C1 segment of cervical spinal cord (tissue), 14 donors: ENCODE measurements at regions not wholly inside any gene's neighbourhood (a gene's known extent, or its start where the extent isn't known, plus 50 kb on each side); places are given as distances from the start of the nearest gene placed in this dataset.

Source experiments
- DNase-seq, 14 donors: peaks; one replicate each; lab custom pipeline; 2025; lab: John Stamatoyannopoulos, UW

DNA sequence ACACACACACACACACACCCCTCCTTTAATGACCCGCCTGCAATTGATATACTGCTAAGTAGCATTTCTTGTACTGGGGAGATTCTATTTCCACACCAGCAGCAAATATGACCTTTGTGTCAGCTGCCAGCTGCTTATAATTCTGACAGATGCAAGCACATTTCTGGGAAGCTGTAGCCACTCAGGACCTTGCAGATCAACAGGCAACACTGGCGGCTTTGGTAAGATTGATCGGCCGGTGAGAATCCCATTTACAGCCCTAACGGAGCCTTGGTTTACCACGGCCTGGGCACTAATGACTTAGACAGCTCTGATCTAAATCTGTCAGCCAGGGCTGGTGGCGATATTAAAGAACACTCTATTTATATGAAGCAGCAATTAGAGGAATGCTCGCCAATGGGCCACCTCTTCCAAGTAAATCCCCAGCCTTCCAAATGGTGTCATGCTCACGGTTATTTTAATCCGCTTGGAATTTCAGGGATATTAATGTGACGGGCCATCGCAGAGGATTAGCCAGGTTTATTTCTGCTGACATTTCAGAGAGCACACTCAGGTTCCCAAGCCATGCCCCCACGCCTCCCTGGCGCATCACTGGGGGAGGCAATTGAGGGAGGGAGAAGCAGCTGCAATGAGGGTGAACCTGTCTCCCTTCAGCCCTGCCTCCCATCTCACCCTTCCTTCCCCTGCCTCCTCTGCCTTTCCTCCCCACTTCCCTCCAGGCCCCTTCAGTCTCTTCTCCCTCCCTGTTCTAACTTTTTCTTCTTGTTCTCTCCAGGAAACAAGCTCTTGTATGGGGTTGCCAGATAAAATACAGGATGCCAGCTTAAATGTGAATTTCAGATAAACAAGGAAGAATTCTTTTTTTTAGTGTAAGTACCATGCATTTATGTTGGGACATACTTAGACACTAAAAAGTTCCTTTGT lies 287.0 kb downstream of the TLE3 start:
- DNase-seq = no peak

DNA sequence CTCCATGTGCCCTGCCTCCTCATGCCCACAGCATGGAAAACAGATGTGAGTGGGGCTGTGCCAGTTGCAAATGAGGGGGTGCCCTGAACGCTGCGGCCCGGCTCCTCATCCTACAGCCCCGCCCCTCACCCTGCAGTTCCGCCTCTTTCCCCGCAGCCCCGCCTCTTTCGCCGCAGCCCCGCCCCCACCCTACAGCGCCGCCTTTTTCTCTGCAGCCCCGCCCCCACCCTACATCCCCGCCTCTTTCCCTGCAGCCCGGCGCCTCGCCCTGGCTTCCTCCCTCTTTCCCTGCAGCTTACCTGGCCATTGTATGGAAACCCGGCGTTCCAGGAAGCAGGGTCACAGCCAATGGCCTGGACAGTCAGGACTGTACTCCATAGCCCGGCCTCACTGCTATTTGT lies 284.9 kb downstream of the TLE3 start:
- DNase-seq = no peak

DNA sequence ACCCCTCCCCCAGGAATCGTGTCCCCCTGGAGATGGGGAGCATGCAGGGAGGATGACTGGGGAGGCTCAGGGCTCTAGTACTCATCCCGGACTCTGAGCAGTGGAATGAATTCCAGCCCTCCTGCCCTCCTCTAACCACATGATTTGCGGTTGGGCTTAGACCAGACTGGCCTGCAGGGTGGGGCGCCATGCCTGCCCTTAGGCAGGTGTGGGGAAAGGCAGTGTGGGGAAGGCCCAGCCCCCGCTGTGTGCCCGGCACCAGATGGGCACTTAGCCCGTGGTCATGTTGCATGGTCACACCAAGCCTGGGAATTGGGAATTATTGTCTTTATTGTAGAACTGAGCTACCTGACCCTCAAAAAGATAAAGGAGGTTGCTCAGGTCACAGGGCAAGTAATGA lies 283.8 kb downstream of the TLE3 start:
- DNase-seq = no peak

- no peak for DNase-seq
These were observed 282.8 kb downstream of the TLE3 start for GRCh38 chr15:69814932-69815331.

DNA sequence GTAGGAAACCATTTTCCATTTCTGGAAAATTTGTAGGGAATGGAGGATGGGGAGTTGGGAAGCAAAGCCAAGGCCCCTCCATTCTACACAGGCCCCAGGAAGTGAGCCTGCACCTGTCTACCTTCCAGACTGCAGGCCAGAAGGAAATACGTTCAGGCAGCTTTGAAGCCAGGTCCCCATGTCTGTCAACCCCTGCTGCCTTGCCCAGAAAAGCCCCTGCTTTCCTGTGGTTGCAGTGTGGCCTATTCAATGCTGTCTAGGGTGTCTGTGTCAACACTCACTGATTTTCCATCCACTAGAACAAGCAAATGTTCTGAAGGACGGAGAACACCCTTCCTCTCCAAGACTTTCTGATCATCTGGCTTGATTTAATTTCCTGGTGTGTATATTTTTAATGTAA lies 281.9 kb downstream of the TLE3 start:
- no peak for DNase-seq

GRCh38 chr15:69816522-69816921 lies 281.2 kb downstream of the TLE3 start:
- DNase-seq = no peak

DNA sequence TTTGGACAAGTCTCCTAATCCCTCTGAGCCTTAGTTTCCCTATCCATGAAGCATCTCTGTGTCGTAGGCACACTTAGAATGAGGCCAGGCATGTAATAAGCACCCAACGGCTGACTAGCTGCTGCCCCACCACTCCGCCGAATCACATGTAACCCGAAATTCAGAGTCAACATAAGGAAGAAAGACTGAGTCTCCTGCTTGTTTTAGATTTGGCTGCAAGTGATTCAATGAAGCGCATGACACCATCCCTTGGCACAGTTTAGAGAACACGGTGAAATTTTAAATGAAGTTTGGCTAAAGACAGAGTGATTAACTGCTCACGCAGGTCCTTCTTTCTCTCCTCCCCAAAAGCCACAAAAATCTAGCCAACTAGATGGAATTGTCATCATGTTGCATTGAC lies 279.2 kb downstream of the TLE3 start:
- DNase-seq = no peak

GRCh38 chr15:69819371-69819770 lies 278.3 kb downstream of the TLE3 start:
- no peak for DNase-seq

DNA sequence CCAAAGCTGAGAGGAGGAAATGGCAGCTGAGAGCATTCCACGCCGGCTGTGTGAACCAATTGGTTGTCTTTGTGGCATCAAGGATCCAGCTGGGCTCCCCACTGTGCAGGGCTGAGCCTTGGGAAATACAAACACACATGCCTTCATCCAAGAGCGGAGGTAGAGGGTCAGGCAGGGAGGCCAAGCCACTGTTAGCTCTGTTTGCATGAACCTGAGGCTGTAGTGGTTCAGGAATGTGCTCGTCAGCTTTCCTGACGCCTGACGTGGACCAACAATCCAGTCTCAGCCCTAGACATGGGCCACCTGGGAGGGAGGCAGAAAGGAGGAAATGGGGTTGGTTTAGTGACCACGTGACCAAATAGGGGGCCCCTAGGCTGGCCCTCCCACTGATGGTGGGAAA lies 276.9 kb downstream of the TLE3 start:
- DNase-seq = no peak

DNA sequence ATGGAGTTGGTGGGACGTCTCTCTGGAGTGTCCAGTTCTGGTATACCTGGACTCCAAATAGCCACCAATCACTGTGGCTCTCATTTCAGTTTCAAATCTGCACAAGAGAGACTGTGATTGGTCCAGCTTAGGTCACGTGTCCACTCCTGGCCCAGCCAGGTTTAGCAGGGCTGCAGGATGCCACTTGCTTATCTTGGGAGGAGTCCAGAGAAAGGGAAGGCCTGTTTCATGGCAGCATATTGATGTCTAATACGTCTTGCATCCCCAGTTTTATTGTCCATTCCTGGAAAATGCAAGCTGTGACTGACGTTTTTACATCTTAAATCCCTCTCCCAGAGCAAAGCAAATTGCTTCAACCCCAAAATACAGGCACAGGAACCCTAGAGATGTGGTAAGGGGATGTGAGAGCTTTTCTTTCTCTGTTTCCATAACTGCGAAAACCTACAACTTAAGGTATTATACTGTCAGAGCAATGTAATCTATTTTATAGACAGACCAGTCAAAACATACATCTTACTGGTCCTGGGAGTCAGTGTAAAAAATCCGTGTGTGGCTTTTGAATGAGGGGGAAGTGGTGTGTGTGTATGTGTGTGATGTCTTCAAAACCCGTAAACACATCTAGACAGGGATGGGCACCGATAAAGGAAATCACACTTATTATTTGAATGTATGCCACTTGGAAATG lies 274.4 kb downstream of the TLE3 start:
- DNase-seq = no peak

DNA sequence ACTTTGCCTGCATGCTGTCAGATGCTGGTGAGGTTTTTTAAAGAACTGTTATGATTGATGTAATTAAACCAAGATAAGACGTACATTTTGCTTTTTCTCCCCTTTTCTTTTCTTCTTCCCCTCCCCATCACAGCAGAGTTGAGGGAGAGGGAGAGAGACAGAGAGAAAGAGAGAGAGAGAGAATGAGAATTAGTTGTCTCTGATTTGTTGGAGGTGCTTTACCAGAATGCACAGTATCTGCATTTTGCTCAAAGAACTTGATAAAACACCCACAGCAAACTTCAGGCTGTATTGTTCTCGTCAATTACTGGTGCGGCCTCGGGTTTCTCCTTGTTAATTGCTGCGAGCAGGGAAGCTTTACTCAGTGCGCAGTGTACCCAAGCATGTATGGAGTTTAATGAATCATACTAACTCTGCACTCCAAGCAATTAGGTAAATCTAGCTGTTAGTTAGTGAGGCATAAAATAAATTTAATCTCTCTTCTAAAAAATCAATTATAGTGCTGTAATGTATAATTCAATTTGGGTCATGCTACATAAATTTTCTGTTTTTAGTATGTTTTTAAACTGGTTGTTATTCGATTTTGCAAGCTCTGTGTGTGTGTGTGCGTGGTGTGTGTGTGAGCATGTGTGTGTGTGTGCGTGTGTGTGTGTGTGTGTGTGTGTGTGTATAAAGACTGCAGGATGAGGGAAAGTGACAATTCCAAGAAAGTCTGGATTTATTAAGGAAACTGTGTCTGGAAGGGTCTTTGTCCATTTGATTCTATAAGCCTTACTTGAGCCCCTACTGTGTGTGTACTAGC lies 273.4 kb downstream of the TLE3 start:
- no peak for DNase-seq

GRCh38 chr15:69824877-69825406 lies 272.8 kb downstream of the TLE3 start:
- DNase-seq = no peak

DNA sequence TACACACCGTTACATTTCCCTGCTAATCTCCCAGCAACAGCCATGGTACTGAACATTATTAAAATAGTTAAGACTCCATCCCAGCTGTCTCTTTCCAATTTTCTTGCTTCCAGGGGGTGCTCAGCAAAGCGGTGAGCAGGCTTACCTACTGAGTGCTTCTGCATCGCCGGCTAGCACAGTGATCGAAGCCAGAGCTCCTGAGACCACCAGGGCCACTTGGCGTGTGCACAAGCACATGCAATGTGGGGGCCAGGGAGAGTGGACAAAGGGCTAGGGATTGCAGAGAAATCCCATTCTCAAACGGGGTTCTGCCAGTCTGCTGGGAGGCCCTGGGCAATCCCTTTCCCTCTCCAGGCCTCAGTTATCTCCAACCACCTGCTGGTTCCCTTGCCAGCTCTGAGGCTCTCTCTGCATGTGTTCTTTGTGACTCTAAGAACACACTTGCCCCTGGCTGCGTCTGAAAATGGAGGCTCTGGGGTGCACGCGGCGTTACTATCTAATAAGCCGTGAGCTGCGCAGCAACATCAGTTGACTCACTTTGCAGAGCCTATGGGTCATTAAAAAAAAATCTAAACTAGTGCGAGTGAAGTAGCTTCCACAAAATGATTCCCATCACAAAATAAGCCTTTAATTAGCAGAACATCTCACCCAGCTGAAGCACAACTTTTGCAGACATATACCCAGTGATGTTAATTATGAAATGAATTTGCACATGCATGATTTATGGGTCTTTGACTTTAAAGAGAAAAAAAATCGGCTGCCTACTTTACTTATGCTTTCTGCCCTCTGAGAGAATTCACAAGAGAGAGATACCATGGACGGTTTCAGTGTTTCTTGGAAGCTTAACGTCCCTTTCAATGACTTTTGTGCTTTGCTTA lies 271.5 kb downstream of the TLE3 start:
- DNase-seq = no peak

- no peak for DNase-seq
These were observed 270.9 kb downstream of the TLE3 start for GRCh38 chr15:69826819-69827175.

DNA sequence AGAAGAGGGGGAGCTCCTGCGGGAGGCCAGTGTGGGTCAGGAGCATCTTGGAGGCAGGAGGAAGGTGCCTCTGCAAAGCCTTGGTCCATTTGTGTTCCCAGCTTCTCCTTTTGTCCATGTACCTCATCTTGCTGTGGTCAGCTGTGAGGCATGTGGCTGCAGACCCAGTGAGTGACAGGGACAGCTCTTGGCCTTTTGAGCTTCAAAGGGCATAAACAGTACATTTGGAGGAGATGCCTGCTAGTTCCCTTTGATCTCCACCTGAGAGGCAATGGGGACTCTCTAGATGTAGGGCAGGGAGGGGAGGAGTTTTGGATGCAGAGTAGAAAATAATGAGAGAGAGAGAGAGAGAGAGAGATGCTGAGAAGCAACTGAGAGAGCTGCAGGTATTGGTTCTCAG lies 270.0 kb downstream of the TLE3 start:
- no peak for DNase-seq

DNA sequence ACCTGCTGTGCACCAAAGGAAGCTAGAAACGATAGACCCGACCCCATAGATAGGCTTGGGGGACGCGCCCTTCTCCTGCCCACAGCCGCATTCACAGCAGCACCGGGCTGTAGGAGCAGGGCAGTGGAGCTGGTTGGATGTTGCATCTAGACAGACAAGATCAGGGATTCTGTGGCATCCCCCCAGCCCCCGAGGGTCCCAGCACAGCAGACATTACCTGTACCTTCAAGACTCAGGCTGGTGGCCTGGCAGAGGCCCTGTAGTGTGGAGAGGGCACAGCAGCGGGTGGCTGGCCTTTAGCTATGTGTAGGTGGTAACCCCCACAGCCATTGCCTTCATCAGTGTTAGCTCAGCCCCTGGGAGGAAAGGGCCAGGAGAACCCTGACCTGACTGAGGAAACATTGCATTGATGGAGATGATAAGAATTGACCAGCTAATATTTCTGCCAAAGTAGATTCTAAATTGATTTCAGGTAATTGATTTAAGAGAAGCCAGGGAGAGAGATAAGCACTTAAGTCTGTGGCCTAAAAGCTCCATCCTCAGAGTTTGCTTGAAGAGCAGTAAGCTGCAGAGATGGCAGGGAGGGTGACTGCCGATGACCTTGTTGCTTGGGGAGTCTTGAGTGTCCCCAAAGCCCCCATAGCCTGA lies 269.4 kb downstream of the TLE3 start:
- DNase-seq = no peak

DNA sequence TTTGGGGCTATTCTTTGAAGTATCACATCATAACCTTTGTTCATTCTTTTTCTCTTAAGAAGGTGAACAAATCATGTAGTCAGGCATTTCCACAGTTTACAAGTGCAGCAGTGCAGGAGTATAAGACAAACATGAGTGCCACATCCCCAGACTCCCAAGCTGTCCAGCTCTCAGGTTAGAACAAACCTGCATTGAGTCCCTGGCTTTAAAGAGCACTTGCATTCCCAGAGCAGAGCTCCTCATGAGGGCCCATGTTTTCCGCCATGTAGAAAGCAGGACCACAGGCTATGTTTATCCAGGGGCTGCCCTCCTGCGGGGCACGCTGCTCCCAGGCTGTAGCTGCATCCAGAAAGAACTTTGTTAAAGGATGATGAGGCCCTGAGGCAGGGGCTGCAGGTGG lies 267.7 kb downstream of the TLE3 start:
- no peak for DNase-seq

- no peak for DNase-seq
These were observed 267.3 kb downstream of the TLE3 start for GRCh38 chr15:69830430-69830829.

DNA sequence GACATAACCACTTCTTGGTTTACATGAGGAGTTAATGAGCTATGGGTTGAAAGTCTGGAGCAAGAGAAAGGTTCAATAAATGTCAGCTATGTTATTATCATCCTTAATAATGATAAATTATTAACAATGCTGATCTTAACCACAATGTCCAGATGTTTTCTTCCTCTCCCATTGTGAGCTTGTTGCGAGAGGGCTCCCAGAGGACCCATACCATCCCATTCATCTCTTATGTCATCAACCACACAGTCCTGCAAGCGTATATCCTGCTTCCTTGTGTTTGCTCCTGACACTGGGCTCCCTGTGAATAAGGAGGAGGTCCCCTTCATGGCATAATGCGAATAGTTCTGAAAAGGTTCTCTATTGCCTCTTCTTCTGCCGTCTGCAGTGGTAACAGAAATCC lies 266.8 kb downstream of the TLE3 start:
- DNase-seq = no peak

GRCh38 chr15:69834267-69834666 lies 263.4 kb downstream of the TLE3 start:
- no peak for DNase-seq

DNA sequence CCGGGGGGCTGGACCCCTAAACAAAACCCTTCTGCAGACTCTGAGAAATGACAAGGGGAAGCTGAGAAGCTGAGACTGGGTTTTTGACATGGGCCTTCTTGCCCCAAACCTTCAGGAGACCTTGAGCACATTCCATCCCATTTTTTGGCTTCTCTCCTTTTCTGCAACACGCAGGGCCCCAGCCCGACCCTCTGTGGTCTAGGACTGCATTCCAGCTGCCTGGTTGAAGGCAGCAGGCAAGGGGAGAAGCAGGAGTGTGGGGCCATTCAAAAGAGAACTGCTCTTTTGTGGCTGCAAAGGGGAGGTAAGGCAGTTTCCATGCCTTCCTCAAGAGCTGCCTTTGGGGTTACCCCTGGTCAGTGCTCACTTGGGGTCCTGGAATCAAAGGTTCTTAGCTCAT lies 263.0 kb downstream of the TLE3 start:
- DNase-seq = no peak
